ENCODE measurements at regions not wholly inside any gene's neighbourhood (a gene's known extent, or its start where the extent isn't known, plus 50 kb on each side); places are given as distances from the start of the nearest gene placed in this dataset.

GRCh38 chr9:31585158-31585557 lies 799.3 kb upstream of the ACO1 start:
- no peak for TF ChIP-seq CTCF (conservative IDR thresholded peaks at IDR 0.05)
- no peak for TF ChIP-seq ZFX (IDR thresholded peaks at IDR 0.05)

Data from C4-2B (cell line).